HG02610 (cell line): ENCODE measurements at regions not wholly inside any gene's neighbourhood (a gene's known extent, or its start where the extent isn't known, plus 50 kb on each side); places are given as distances from the start of the nearest gene placed in this dataset.
A peak's percentile ranks its signal among the peaks of the same experiment; 100 is the strongest.
"Not testable (repeated sequence)": the region's sequence is repeated elsewhere in the genome, so short reads cannot be mapped to it uniquely, and the experiment has no call there.

Experiments
- ATAC-seq: cut with Tn5 transposase; IDR thresholded peaks from one replicate; pipeline ENCODE4 v1.9.1; 2021; ENCODE audit warnings: mild to moderate bottlenecking, moderate library complexity; ENCODE audit not compliant: unreplicated experiment

GRCh38 chr15:87753539-87753938 lies 503.0 kb downstream of the NTRK3 start:
- no peak for ATAC-seq

GRCh38 chr15:87752250-87752951 lies 504.1 kb downstream of the NTRK3 start:
- ATAC-seq: peak; percentile 68

GRCh38 chr15:87748483-87748882 lies 508.1 kb downstream of the NTRK3 start:
- no peak for ATAC-seq

- no peak for ATAC-seq
These were observed 509.5 kb downstream of the NTRK3 start for GRCh38 chr15:87747087-87747486.

- ATAC-seq: no peak
These were observed 510.2 kb downstream of the NTRK3 start for GRCh38 chr15:87746333-87746732.

- no peak for ATAC-seq
These were observed 511.7 kb downstream of the NTRK3 start for GRCh38 chr15:87744815-87745214.

GRCh38 chr15:87743562-87743961 lies 513.0 kb downstream of the NTRK3 start:
- ATAC-seq: no peak

GRCh38 chr15:87741350-87741749 lies 515.2 kb downstream of the NTRK3 start:
- no peak for ATAC-seq

- no peak for ATAC-seq
These were observed 515.7 kb downstream of the NTRK3 start for GRCh38 chr15:87740655-87741344.

GRCh38 chr15:87739866-87740265 lies 516.7 kb downstream of the NTRK3 start:
- no peak for ATAC-seq

- ATAC-seq: no peak
These were observed 517.5 kb downstream of the NTRK3 start for GRCh38 chr15:87739081-87739480.

- ATAC-seq: not testable (repeated sequence)
These were observed 519.1 kb downstream of the NTRK3 start for GRCh38 chr15:87737460-87737859.

- no peak for ATAC-seq
These were observed 519.6 kb downstream of the NTRK3 start for GRCh38 chr15:87736891-87737389.

- ATAC-seq: no peak
These were observed 520.1 kb downstream of the NTRK3 start for GRCh38 chr15:87736401-87736800.

GRCh38 chr15:87735522-87735921 lies 521.0 kb downstream of the NTRK3 start:
- ATAC-seq: no peak

- no peak for ATAC-seq
These were observed 521.8 kb downstream of the NTRK3 start for GRCh38 chr15:87734571-87735373.

- no peak for ATAC-seq
These were observed 522.6 kb downstream of the NTRK3 start for GRCh38 chr15:87733977-87734376.

- no peak for ATAC-seq
These were observed 523.0 kb downstream of the NTRK3 start for GRCh38 chr15:87733541-87733941.

GRCh38 chr15:87732976-87733375 lies 523.6 kb downstream of the NTRK3 start:
- ATAC-seq: no peak

- no peak for ATAC-seq
These were observed 524.9 kb downstream of the NTRK3 start for GRCh38 chr15:87731630-87732029.

- ATAC-seq: no peak
These were observed 525.8 kb downstream of the NTRK3 start for GRCh38 chr15:87730706-87731105.

- no peak for ATAC-seq
These were observed 527.5 kb downstream of the NTRK3 start for GRCh38 chr15:87728998-87729397.
